A549 (cell line): ENCODE measurements at regions not wholly inside any gene's neighbourhood (a gene's known extent, or its start where the extent isn't known, plus 50 kb on each side); places are given as distances from the start of the nearest gene placed in this dataset.

Experiments
- CTCF ChIP-seq: fragments of >200 bp; sonication (Bioruptor Twin); formaldehyde crosslinking; IDR thresholded peaks from 3 replicates; pipeline ENCODE4 v1.5.1; 2016
- EP300 ChIP-seq, 2 experiments: fragments of >200 bp; sonication (Bioruptor Twin); formaldehyde crosslinking; IDR thresholded peaks; 2 replicates in 1 of 2; 3 replicates in 1 of 2; pipeline ENCODE4 v1.6.1; 2016 to 2017
- GATA3 ChIP-seq: IDR thresholded peaks from 2 replicates; pipeline ENCODE4 v1.6.1; 2012; ENCODE audit warnings: borderline replicate concordance
- HOXA7 ChIP-seq: fragments of 250-450 bp; sonication (Bioruptor Pico); IDR thresholded peaks from 2 replicates; pipeline ENCODE4 v1.5.0; 2020; ENCODE audit warnings: mild to moderate bottlenecking, moderate library complexity
- POLR2A ChIP-seq: IDR thresholded peaks from 2 replicates; pipeline ENCODE4 v1.6.1; 2012; ENCODE audit warnings: mild to moderate bottlenecking, low read length
- POLR2AphosphoS2 ChIP-seq: conservative IDR thresholded peaks from 2 replicates; pipeline ENCODE4 v1.6.1; 2012; ENCODE audit warnings: low read length, improper control_type of control experiment, inconsistent platforms
- RAD21 ChIP-seq, 2 experiments: fragments of >200 bp in 1 of 2; sonication (Bioruptor Twin) in 1 of 2; formaldehyde crosslinking in 1 of 2; IDR thresholded peaks in 1 of 2; conservative IDR thresholded peaks in 1 of 2; 2 replicates in 1 of 2; 3 replicates in 1 of 2; pipeline ENCODE4 v1.6.1; 2012 to 2018; ENCODE audit warnings: inconsistent platforms in 1 of 2
- RCOR1 ChIP-seq: fragments of 150-350 bp; IDR thresholded peaks from 2 replicates; pipeline ENCODE4 v1.6.1; 2014; ENCODE audit warnings: antibody characterized with exemption, low read length, low read depth
- TF ChIP-seq, protein P1 (sequence below): IDR thresholded peaks from 2 replicates; pipeline ENCODE4 v1.6.1; 2012

DNA sequence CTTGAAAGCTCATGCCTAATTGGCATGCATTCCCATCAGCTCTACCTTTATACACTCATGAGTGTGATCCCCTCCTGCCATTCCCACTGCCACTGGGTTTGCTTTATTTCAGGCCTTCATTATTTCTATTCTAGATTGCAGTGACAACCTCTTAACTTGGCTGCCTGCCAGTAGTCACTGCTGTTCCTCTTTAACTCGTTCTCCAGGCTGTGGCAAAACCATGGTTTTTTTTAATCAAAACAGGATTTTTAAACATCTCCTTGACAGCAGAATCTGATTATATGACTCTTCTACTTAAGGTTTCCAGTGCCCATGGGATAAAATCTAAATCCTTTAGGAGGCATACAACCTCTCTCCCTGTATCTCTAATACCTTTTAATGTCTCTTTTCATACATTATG lies 223.7 kb upstream of the PCDH15 start:
- TF ChIP-seq POLR2A: no peak
- no peak for TF ChIP-seq RCOR1
- no peak for TF ChIP-seq CTCF
- TF ChIP-seq POLR2AphosphoS2: no peak
- no peak for TF ChIP-seq EP300 (IDR thresholded peaks at IDR 0.05)
- no peak for TF ChIP-seq RAD21 (conservative IDR thresholded peaks at IDR 0.05 in 1 of 2, IDR thresholded peaks at IDR 0.05 in 1 of 2)
- TF ChIP-seq, protein P1, sequence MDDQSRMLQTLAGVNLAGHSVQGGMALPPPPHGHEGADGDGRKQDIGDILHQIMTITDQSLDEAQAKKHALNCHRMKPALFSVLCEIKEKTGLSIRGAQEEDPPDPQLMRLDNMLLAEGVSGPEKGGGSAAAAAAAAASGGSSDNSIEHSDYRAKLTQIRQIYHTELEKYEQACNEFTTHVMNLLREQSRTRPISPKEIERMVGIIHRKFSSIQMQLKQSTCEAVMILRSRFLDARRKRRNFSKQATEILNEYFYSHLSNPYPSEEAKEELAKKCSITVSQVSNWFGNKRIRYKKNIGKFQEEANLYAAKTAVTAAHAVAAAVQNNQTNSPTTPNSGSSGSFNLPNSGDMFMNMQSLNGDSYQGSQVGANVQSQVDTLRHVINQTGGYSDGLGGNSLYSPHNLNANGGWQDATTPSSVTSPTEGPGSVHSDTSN: no peak
- TF ChIP-seq GATA3: no peak
- no peak for TF ChIP-seq HOXA7 (CRISPR knock-in tag)
